HG03175 (cell line): ENCODE measurements at regions not wholly inside any gene's neighbourhood (a gene's known extent, or its start where the extent isn't known, plus 50 kb on each side); places are given as distances from the start of the nearest gene placed in this dataset.

Source experiments
- ATAC-seq: cut with Tn5 transposase; IDR thresholded peaks from one replicate; pipeline ENCODE4 v1.9.1; 2021; ENCODE audit warnings: mild to moderate bottlenecking, moderate library complexity; ENCODE audit not compliant: unreplicated experiment

DNA sequence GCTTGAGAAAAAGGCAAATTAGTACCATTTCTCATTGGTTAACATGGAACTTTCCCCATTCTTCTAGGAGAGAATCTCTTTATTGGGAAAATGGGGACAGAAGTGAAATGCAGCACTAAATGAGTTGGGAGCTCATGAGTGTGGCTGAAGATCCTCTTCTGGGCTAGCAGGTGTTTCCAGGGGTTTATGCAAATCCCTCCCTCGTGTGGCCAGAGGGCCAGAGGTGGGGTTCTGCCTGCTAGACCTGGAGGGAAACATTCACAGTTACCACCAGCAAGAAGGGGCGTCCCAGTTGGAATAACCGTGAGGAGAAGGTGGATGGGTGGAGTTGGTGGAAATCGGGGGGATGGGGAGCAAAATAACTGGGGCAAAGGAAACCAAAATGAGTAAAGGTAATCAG, 235.9 kb downstream of the KLF6 start:
- no peak for ATAC-seq

DNA sequence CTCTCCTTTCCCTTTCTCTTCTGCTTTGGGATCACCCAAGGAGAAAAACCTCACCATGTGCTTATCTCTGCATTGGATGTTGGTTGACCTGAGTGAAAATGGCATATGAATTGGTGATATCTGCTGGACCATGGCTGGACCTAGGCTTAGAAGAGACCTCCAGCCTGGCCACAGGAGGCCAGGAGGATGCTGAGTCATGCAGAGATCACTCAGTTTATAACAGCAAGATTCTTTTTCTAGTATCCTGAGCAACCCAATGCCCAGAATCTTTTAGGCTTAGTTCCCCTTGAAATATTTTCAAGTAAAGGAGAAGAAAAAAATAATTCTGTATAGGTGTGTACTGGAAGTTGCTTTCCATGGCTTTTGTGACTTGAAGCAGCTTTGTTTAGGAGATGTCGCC, 236.3 kb downstream of the KLF6 start:
- ATAC-seq: no peak

DNA sequence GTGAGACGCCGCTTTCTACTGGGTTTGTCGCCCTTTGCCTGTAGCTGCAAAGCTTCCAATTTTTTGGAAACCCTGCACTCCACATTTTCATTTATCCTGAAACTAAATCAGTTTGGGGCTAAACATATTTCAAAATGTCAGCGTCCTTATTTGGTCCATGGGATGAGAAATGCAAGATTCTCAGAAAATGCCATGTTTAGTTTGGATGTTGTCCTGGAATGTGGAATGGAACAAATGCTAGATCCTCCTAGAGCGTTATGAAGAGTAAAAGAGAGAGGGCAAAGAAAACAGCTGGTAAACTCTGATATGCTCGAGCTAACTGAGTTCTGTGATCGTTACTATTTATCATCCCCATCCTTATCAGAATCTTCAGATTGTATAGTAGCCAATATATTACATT, 236.9 kb downstream of the KLF6 start:
- ATAC-seq: no peak

DNA sequence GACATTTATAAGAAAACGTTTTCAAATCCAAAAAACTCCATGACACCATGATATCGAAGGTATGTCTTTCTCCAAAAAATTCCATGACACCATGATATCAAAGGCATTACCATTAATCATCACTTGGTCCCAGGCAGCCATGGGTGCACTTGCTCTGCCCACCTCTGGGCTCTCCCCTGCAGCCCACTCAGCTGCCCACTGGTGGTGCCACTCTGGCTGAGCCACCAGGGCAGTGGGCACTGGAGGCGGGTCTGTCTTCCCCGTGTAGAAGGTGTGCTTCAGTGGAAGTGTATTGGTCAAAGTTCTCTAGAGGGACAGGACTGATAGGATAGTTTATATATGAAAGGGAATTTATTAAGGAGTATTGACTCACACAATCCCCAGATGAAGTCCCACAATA, 240.4 kb downstream of the KLF6 start:
- ATAC-seq: no peak

DNA sequence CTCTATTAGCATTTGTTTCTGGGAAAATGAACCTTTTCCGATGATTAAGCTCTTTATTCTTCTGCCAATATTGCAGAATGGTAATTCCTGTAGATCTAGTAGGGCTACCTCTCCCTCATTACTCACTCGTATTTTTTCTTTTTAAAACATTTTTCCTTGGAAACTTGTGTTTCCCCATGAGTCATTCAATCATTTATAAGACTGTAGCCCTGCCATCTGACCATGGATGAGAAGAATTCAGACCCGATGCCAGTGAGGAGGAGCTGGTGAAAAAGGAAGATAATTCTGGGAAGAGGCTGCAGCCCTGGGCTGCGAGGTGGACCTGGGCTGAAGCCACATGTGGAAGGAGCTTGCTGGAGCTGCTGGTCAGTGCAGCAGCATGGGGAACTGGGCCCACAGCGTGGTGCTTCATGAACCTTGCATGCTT, 242.8 kb downstream of the KLF6 start:
- no peak for ATAC-seq

DNA sequence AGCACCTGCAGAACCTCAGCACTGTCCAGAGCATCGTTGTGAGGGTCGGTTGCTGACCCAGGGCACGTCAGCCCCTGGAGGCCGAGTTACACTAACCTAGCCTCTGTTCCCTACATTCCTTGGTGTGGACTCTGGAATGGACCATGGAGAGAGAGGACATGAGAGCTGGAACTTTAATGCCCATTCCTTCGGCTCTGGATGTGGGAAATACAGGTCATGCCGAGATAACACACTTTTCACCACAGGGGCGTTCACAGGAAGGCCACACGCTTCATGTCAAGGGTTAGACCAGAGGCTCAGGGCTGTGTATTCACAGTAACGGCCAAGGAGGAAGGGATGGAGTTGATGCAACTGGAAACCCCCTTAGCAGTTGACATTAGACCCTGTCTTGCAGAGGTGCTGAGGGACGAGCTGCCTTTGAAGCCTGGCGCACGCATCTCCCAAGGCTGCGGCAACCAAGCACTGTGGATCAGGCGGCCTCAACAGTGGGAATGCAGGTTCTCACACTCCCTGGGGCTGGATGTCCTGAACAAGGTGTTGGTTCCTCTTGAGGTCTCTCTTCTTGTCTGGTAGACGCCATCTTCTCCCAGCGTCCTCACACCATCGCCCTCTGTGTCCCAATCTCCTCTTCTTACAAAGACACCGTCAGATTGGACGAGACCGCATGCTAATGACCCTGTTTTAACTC, 245.2 kb downstream of the KLF6 start:
- no peak for ATAC-seq

DNA sequence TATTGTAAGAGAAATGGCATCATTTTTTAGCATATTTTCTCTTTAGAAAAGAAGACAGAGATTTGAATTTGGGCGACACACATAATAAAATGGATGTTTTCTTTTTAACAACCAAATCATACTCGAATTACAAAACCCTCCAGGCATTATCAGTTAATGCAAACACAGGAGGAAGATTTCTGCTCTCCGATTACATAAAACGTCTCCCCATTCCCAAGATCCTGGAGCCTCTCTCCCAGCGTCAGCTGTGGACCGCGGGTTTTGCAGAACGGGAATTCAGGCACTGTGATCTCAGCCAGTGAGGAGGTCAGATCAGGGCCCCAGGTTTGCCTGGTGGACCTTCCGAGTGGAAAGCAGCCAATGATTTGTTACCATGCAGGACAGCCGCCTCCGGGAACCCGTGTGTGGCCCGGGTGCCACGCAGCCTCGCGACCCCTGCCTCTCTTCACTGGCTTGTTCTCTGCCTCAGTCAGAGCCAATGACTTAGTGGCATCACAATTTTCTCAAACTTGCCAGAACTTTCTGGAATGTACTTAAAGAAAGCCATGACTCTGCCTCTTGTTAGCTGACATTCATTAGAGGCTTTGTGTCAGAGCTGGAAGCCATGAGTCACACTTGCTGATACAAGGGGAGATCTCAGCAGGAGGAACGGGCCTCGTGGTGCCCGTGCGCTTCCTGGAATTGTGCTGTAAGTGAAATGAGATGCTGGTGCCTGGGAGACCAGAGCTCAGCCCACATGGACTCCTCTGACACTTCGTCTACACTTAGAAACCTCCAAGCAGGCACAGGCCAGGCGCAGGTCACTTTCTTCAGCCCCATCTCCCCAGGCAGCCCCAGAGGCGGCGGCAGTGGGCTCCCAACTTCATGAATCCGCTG, 246.1 kb downstream of the KLF6 start:
- ATAC-seq: no peak

DNA sequence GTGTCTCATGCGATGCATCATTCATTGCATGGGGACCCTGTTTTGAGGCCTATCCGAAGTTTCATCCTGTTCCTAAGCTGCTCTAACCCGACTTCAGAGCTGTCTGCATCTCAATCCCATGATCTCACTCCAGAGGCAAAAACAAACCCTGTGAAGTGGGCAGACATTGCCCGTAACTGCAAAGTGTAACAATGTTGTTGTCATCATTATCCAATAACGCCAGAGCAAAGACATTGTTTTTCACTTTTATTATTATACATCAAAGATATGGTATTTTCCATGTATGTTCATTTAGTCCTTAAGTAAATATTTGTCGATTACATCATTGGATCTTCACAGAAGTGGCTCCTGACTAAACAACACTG, 246.7 kb downstream of the KLF6 start:
- ATAC-seq: no peak

DNA sequence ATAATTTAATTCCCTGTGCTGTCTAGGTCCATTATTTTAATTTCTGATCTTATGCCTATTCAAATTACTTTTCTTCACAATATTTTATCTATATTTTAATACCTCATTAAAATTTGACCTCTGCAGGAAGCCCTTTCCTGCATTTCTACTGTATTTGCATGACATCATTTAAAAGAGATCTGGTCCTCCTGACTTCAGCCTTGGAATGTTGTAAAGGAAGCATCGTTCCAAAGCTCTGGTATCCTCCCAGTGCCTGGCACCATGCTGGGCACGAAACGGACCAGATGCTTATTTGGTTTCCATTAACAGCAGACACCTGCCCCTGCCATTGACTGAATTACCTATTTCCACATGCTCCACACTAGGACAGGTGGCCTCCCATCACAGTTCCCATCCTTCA, 247.5 kb downstream of the KLF6 start:
- no peak for ATAC-seq

DNA sequence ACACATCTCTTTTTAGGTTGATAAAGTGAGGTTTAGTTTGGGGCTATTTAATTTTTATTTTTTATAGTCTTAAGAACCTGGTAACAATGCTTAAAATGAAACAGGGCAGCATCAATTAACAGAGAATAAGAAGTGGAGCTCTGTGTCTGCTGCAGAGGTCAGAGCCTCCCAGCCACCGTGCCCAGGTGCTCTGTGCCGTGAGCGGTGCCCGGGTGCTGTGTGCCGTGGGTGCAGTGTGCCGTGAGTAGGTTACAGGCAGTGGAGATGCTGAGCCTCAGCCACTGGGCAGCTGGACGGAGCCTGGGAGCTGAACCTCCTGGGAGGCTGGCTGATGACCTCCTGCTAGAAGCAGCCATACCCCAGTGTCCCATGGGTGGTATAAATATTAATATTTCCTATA, 250.0 kb downstream of the KLF6 start:
- ATAC-seq: no peak

DNA sequence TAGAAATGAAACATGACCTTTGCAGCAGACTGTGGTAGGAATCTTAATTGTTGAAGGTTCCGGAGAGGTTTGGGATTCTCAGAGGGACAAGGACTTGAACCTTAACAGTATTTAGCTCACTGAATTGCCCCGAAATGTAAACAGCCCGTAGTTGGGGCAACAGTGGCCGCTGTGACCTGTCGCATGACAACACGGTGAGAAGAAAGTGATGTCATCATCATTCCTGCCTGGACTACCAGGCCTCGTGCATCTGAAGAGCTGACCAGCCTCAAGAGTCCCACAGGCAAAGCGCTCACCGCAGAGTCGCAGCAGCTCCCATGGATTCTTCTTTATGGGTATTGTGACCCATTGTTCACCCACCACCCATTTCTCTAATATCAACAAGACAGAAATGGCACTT, 250.6 kb downstream of the KLF6 start:
- no peak for ATAC-seq

DNA sequence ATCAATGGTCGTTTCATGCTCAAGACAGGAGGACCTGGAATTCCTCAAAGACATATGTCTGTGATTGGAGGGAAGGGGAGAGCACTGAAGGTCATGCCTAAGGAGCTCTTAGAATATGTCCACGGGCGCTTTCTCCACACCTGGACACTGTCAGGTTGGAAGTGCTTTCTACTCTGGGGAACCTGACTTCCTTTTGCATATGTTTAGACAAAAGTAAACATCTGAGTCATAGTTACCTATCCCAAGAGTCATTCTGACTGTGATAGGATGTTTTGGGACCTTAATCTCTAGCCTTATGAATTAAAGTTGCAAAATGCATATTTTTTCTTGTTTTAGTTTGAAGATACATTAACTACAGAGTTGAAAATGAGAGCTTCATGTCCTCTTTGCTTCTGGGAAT, 251.7 kb downstream of the KLF6 start:
- ATAC-seq: no peak

DNA sequence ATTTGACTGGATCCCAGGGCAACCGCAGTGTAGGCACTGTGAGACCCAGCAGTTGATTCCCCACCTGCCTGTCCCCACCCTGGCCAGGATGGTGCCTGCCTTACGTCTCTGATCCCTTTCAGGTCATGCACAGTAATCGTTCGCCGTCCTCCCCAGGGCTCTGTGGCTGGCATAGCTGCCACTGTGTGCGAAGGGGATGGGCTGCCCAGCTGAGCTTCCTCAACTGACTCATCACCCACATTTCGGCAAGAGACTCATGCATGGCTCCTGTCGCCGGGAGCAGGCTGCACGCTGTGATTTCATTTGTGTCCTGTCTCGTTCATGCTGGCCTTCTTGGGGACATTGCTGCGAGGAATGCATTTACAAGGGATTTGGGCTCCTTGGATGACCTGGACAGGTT, 252.4 kb downstream of the KLF6 start:
- ATAC-seq: no peak

DNA sequence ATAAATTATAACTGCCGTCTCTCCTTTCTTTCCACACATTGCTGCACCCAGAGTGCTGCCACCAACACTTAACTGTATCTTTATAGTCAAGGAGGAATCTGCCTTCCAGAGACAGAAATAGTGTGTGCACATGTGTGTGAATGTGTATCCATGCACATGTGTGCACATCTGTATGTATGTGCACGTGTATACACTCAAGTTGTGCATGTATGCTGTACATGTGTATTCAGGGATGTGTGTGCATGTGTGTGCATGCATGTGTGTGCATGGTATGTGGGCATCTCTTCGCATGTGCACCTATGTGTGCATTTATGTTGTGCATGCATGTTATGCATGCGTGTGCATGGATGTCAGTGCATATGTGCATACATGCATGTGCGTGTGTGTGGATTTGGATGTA, 253.3 kb downstream of the KLF6 start:
- ATAC-seq: no peak

DNA sequence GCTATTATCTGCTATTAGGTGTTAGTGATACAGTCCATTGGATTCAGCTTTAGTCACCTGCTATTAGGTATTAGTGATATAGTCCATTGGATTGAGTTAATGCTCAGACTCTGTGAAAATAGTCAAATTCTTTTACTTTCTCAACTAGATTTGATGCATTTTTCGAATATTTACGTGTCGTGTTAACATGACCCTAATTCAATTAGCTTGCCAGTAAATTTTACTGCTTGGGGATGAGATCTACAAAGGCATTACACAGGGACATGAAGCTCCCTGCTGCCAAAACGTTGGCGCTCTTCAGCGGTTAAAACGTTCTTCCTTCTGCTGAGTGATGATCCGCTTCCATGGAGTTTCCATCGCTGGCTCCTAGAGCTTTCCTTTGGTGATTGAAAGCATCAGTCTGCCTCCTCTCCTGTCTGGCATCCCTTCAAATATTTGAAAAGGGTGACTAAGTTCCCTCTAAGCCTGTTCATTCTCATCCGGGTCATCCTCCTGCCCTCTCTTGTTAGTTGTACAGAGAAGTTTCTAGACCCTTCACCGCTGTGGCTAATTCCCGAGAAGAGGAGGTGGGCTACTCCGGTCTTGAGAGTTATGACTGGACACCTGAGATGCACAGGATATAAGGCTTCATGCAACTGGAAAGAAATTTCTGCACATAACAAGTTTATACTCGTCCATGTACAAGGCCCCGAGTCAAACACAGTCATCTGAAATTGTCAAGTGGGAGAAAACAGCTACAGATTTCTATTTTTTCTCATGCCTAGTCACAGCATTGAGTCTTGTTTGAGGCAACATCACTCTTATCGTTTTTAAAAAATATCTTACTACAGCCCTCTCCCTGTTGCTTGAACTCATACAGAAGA, 254.0 kb downstream of the KLF6 start:
- no peak for ATAC-seq

DNA sequence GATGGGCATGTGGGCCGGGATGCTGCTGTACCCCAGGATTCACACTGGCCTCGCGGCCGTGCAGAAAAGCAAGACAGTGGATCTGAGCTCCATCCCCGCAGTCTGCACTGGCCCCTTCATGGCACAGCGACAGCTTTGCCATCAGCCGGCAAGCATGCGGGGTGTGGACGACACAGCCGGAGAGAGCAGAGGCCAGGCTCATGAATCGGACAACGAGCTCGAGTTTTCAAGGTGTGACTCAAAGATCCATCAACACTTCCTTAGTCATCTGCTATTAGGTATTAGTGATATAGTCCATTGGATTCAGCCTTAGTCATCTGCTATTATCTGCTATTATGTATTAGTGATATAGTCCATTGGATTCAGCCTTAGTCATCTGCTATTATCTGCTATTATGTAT, 254.7 kb downstream of the KLF6 start:
- no peak for ATAC-seq

DNA sequence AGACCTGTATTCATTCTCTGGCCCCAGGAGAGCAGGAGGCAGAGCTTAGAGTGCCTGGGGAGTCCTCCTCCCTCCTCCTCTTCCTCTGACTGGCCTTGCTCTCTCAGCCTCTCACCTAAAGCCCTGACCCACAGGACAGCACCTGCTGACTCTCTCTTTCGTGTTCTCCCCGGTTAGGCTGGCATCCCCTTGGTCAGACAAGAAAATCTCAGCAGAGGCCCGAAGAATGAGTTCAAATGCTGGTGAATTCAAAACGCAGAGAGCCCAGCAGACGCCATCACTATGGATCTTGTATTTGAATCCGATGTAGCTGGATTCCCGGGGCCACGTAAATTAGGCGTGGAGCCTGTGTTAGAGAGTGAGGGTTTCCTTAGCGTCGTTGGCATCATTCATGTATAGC, 255.3 kb downstream of the KLF6 start:
- ATAC-seq: no peak

DNA sequence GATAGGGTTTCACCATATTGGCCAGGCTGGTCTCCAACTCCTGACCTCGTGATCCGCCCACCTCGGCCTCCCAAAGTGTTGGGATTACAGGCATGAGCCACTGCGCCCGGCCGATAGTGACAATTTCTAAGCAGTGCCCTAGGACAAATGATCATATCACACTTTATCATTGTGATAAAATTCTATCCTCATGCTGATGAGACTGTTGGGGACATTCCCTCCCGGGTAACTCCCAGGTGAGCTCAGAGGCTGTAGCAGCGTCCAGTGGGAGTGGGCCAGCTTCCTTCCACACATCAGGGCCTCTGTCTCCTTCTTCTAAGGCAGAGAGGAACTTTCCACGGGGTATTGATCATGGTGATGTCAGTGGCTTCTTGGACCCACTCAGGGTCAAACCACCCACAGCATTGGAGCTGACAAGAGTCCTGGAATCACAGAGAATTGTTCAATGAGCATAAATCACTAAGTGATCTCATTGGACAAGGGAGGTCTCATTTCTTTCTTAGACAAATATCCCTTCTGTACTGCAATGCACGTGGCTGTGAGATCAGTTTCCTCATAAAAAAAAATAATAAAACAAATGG, 256.1 kb downstream of the KLF6 start:
- ATAC-seq: no peak

DNA sequence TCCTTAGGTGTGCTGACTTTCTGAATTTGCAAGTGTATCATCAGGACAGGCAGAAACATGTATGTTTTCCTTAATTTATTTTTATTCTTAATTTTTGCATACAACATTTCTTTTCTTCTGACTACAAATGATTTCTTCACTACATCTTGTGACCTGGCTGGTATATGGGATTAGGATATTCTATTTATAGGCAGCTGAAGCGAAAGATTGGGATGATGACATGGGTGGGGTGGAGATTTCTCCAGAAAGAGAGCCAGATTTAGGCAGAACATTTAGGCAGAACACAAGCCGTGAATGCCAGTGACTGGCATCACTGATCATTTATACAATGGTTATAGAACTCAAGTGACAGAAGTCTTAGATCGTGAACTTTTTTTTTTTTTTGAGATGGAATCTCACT, 256.7 kb downstream of the KLF6 start:
- ATAC-seq: no peak

DNA sequence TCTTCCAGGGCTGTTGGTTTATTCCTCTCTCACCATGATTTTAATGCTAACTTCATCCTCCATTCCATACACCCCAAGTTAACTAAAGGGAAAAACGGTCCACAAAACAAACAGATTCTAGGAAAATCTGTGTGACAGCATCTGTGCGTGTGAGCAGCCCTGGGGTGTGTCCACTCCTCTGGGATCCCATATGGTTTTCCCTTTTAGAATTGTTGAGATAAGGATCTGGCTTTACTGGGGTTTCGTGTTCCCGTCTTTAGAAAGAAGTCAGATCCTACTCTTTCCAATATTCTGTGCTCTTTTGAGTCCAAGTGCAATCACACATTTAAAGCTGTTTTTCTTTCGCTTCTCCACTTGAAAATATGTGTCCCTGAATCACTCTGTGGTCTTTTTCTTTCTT, 257.1 kb downstream of the KLF6 start:
- no peak for ATAC-seq
